ENCODE measurements at regions not wholly inside any gene's neighbourhood (a gene's known extent, or its start where the extent isn't known, plus 50 kb on each side); places are given as distances from the start of the nearest gene placed in this dataset.

- DNase-seq (ENCODE audit: low read depth) = no peak
Measured at GRCh38 chr1:88376421-88376820, 307.7 kb upstream of the PKN2 start.

GRCh38 chr1:88378560-88378959 lies 305.5 kb upstream of the PKN2 start:
- DNase-seq (ENCODE audit: low read depth) = no peak

GRCh38 chr1:88394958-88395357 lies 289.1 kb upstream of the PKN2 start:
- no peak for DNase-seq (ENCODE audit: low read depth)

- peak; percentile 69 for DNase-seq (ENCODE audit: low read depth)
Measured at GRCh38 chr1:88398338-88398737, 285.7 kb upstream of the PKN2 start.

- DNase-seq (ENCODE audit: low read depth) = no peak
Measured at GRCh38 chr1:88399690-88400089, 284.4 kb upstream of the PKN2 start.

GRCh38 chr1:88401313-88401712 lies 282.8 kb upstream of the PKN2 start:
- no peak for DNase-seq (ENCODE audit: low read depth)

- DNase-seq (ENCODE audit: low read depth) = no peak
Measured at GRCh38 chr1:88404582-88404981, 279.5 kb upstream of the PKN2 start.

GRCh38 chr1:88407248-88407647 lies 276.8 kb upstream of the PKN2 start:
- no peak for DNase-seq (ENCODE audit: low read depth)

- no peak for DNase-seq (ENCODE audit: low read depth)
Measured at GRCh38 chr1:88421997-88422396, 262.1 kb upstream of the PKN2 start.

- peak; percentile 48 for DNase-seq (ENCODE audit: low read depth)
Measured at GRCh38 chr1:88433556-88433955, 250.5 kb upstream of the PKN2 start.

GRCh38 chr1:88434836-88435235 lies 249.2 kb upstream of the PKN2 start:
- no peak for DNase-seq (ENCODE audit: low read depth)

- no peak for DNase-seq (ENCODE audit: low read depth)
Measured at GRCh38 chr1:88441022-88441421, 243.1 kb upstream of the PKN2 start.

- no peak for DNase-seq (ENCODE audit: low read depth)
Measured at GRCh38 chr1:88451856-88452255, 232.2 kb upstream of the PKN2 start.

GRCh38 chr1:88453295-88453694 lies 230.8 kb upstream of the PKN2 start:
- no peak for DNase-seq (ENCODE audit: low read depth)

- no peak for DNase-seq (ENCODE audit: low read depth)
Measured at GRCh38 chr1:88454781-88455180, 229.3 kb upstream of the PKN2 start.

- DNase-seq (ENCODE audit: low read depth) = no peak
Measured at GRCh38 chr1:88455621-88456256, 228.3 kb upstream of the PKN2 start.

GRCh38 chr1:88457197-88457596 lies 226.9 kb upstream of the PKN2 start:
- DNase-seq (ENCODE audit: low read depth) = no peak

GRCh38 chr1:88461007-88461406 lies 223.1 kb upstream of the PKN2 start:
- no peak for DNase-seq (ENCODE audit: low read depth)

GRCh38 chr1:88462096-88462487 lies 222.0 kb upstream of the PKN2 start:
- no peak for DNase-seq (ENCODE audit: low read depth)

- DNase-seq (ENCODE audit: low read depth) = peak; percentile 2
Measured at GRCh38 chr1:88462488-88463261, 221.4 kb upstream of the PKN2 start.

GRCh38 chr1:88463401-88463985 lies 220.6 kb upstream of the PKN2 start:
- no peak for DNase-seq (ENCODE audit: low read depth)

GRCh38 chr1:88466011-88466410 lies 218.1 kb upstream of the PKN2 start:
- no peak for DNase-seq (ENCODE audit: low read depth)

- DNase-seq (ENCODE audit: low read depth) = no peak
Measured at GRCh38 chr1:88466899-88467580, 217.0 kb upstream of the PKN2 start.

All from renal cortical epithelial cell (primary cell).